Epithelial cell of prostate (primary cell): ENCODE measurements at regions not wholly inside any gene's neighbourhood (a gene's known extent, or its start where the extent isn't known, plus 50 kb on each side); places are given as distances from the start of the nearest gene placed in this dataset.

Experiments used
- DNase-seq: peaks from one replicate; pipeline ENCODE4 v3.0.0-alpha.2; 2011; ENCODE audit warnings: low read depth, low spot score
- H3K27ac ChIP-seq: fragments of 450-650 bp; 2 replicates; pipeline ENCODE4 v1.5.1; 2017; ENCODE audit warnings: mild to moderate bottlenecking

- DNase-seq: no peak
- no peak overlapping the region for H3K27ac ChIP-seq
Observed at GRCh38 chr18:76134628-76135027, 360.4 kb downstream of the ZNF516 start.

GRCh38 chr18:76133873-76134272 lies 361.2 kb downstream of the ZNF516 start:
- DNase-seq: no peak
- H3K27ac ChIP-seq: no peak overlapping the region

GRCh38 chr18:76131738-76132137 lies 363.3 kb downstream of the ZNF516 start:
- DNase-seq: peak; percentile 82
- H3K27ac ChIP-seq: peak overlapping the region; percentile 76

GRCh38 chr18:76130845-76131244 lies 364.2 kb downstream of the ZNF516 start:
- DNase-seq: peak; percentile 34
- peak overlapping the region; percentile 76 for H3K27ac ChIP-seq

GRCh38 chr18:76126327-76126726 lies 368.7 kb downstream of the ZNF516 start:
- no peak overlapping the region for H3K27ac ChIP-seq

GRCh38 chr18:76121011-76121410 lies 374.0 kb downstream of the ZNF516 start:
- H3K27ac ChIP-seq: no peak overlapping the region
- no peak for DNase-seq

More at GRCh38 chr18:76126327-76126726, 368.7 kb downstream of the ZNF516 start:
- no peak for DNase-seq

GRCh38 chr18:76115580-76115979 lies 379.5 kb downstream of the ZNF516 start:
- no peak for DNase-seq
- no peak overlapping the region for H3K27ac ChIP-seq

- no peak for DNase-seq
- no peak overlapping the region for H3K27ac ChIP-seq
Observed at GRCh38 chr18:76113101-76113500, 381.9 kb downstream of the ZNF516 start.

- H3K27ac ChIP-seq: no peak overlapping the region
Observed at GRCh38 chr18:76102626-76103025, 392.4 kb downstream of the ZNF516 start.

GRCh38 chr18:76102156-76102555 lies 392.9 kb downstream of the ZNF516 start:
- no peak overlapping the region for H3K27ac ChIP-seq
- DNase-seq: no peak

More at GRCh38 chr18:76102626-76103025, 392.4 kb downstream of the ZNF516 start:
- no peak for DNase-seq

- H3K27ac ChIP-seq: no peak overlapping the region
- no peak for DNase-seq
Observed at GRCh38 chr18:76099931-76100457, 395.0 kb downstream of the ZNF516 start.

GRCh38 chr18:76098674-76099411 lies 396.2 kb downstream of the ZNF516 start:
- no peak for DNase-seq

GRCh38 chr18:76081536-76081935 lies 413.5 kb downstream of the ZNF516 start:
- H3K27ac ChIP-seq: no peak overlapping the region
- DNase-seq: no peak

More at GRCh38 chr18:76098674-76099411, 396.2 kb downstream of the ZNF516 start:
- no peak overlapping the region for H3K27ac ChIP-seq

GRCh38 chr18:76080430-76080829 lies 414.6 kb downstream of the ZNF516 start:
- no peak overlapping the region for H3K27ac ChIP-seq
- no peak for DNase-seq

GRCh38 chr18:76075777-76076176 lies 419.3 kb downstream of the ZNF516 start:
- no peak for DNase-seq
- no peak overlapping the region for H3K27ac ChIP-seq

- no peak for DNase-seq
- H3K27ac ChIP-seq: no peak overlapping the region
Observed at GRCh38 chr18:76064998-76065397, 430.0 kb downstream of the ZNF516 start.

- no peak overlapping the region for H3K27ac ChIP-seq
- no peak for DNase-seq
Observed at GRCh38 chr18:76058146-76058545, 436.9 kb downstream of the ZNF516 start.

GRCh38 chr18:76057386-76057785 lies 437.7 kb downstream of the ZNF516 start:
- DNase-seq: no peak
- no peak overlapping the region for H3K27ac ChIP-seq

GRCh38 chr18:76056471-76057110 lies 438.5 kb downstream of the ZNF516 start:
- H3K27ac ChIP-seq: no peak overlapping the region
- no peak for DNase-seq

- H3K27ac ChIP-seq: no peak overlapping the region
- DNase-seq: no peak
Observed at GRCh38 chr18:76055578-76055977, 439.5 kb downstream of the ZNF516 start.

GRCh38 chr18:76055025-76055424 lies 440.0 kb downstream of the ZNF516 start:
- no peak overlapping the region for H3K27ac ChIP-seq
- no peak for DNase-seq
